Transverse colon (tissue), 3 donors: ENCODE measurements at regions not wholly inside any gene's neighbourhood (a gene's known extent, or its start where the extent isn't known, plus 50 kb on each side); places are given as distances from the start of the nearest gene placed in this dataset.

Experiments
- CTCF ChIP-seq, 5 experiments: fragments of 200-600 bp in 3 of 5; fragments of 450-650 bp in 2 of 5; sonication (generic) in 3 of 5; IDR thresholded peaks; 1 replicate in 2 of 5; 2 replicates in 3 of 5; pipeline ENCODE4 v1.5.1; 2016 to 2017; ENCODE audit warnings: antibody characterized with exemption in 5 of 5, inconsistent platforms in 3 of 5, mild to moderate bottlenecking in 2 of 5, moderate library complexity in 1 of 5
- POLR2A ChIP-seq: fragments of 450-650 bp; IDR thresholded peaks from one replicate; pipeline ENCODE4 v1.6.1; 2016; ENCODE audit warnings: antibody characterized with exemption, mild to moderate bottlenecking, moderate library complexity

GRCh38 chr1:238596703-238597102 lies 706.0 kb upstream of the ZP4 start:
- TF ChIP-seq CTCF (IDR thresholded peaks at IDR 0.05) = no peak
- TF ChIP-seq POLR2A = no peak
